SK-N-MC (cell line): ENCODE measurements at regions not wholly inside any gene's neighbourhood (a gene's known extent, or its start where the extent isn't known, plus 50 kb on each side); places are given as distances from the start of the nearest gene placed in this dataset.

Experiments used
- EZH2 ChIP-seq: fragments of 200-600 bp; sonication (generic); IDR thresholded peaks from one replicate; pipeline ENCODE4 v1.6.1; 2017; ENCODE audit warnings: antibody characterized with exemption
- POLR2AphosphoS5 ChIP-seq: IDR thresholded peaks from 2 replicates; pipeline ENCODE4 v1.6.1; 2012; ENCODE audit warnings: mild to moderate bottlenecking, low read depth, low read length, borderline replicate concordance

DNA sequence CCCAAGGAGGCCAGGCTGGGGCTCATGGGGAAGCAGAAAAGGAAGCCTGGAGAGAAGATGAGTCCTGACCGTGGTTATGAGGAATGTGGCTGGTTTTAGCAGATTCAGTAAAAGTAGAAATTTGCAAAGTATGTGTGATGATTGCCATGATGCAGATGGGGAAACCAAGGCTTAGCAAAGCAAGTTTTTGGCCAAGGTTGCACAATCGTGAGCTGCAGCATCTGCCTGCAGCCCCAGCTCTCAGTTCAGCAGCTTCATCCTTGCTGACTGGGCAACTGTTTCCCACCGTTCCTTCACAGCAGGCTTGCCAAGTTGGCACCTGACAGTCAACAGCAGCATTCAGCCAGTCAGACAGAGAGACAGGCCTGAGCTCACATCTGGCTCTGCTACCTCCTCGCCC lies 656.7 kb downstream of the MED13L start:
- TF ChIP-seq EZH2 (no peak), POLR2AphosphoS5 (no peak)
